ENCODE measurements at regions not wholly inside any gene's neighbourhood (a gene's known extent, or its start where the extent isn't known, plus 50 kb on each side); places are given as distances from the start of the nearest gene placed in this dataset.

GRCh38 chr12:97005174-97005573, 98.1 kb downstream of the NEDD1 start:
- no peak for TF ChIP-seq SUZ12 (IDR thresholded peaks at IDR 0.05; ENCODE audit: extremely low read depth, insufficient read depth, insufficient read length)
- no peak for TF ChIP-seq YY1 (IDR thresholded peaks at IDR 0.05; ENCODE audit: insufficient read depth, insufficient read length)
- TF ChIP-seq ZNF274 (IDR thresholded peaks at IDR 0.05; ENCODE audit: low read depth, low read length) = no peak
- Histone ChIP-seq H3K9ac (ENCODE audit: insufficient read length, low read depth) (no peak overlapping the region), H3K36me3 (ENCODE audit: insufficient read depth, insufficient read length, low read length) (no peaks in the 10 kb centered on the region), H3K4me1 (ENCODE audit: insufficient read depth, insufficient read length) (no peaks in the 10 kb centered on the region), H3K27me3 (ENCODE audit: insufficient read depth, insufficient read length) (no peaks in the 10 kb centered on the region), H3K9me3 (ENCODE audit: insufficient read depth, low read length) (no peaks in the 10 kb centered on the region), H3K4me3 (ENCODE audit: insufficient read length, low read depth) (no peak overlapping the region)
- DNase-seq (ENCODE audit: low read depth, low spot score) = no peak

- H3K4me3 ChIP-seq (ENCODE audit: insufficient read length, low read depth) = no peak overlapping the region
- TF ChIP-seq ZNF274 (IDR thresholded peaks at IDR 0.05; ENCODE audit: low read depth, low read length) = no peak
- no peak for TF ChIP-seq SUZ12 (IDR thresholded peaks at IDR 0.05; ENCODE audit: extremely low read depth, insufficient read depth, insufficient read length)
- TF ChIP-seq YY1 (IDR thresholded peaks at IDR 0.05; ENCODE audit: insufficient read depth, insufficient read length) = no peak
- DNase-seq (ENCODE audit: low read depth, low spot score) = no peak
Observed at GRCh38 chr12:97005646-97006045, 98.6 kb downstream of the NEDD1 start.

DNA sequence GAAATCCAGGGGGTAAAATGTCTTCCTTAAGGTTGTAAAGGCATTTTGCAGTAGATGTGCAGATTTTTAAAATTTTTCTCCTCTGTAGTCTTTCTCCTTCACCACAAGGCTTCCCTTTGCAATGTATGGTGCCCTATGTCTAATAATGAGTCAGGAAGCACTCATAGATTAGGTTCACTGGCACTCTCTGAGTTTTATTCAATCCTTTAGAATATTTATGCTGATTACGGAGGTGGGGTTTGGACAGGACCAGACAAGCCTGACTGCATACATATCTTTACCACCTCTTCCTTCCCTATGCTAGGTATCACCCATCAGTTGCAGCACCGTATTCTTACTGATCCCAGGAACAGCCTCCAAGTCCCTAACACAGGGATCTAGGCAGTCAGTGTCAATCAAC, 99.5 kb downstream of the NEDD1 start:
- TF ChIP-seq ZNF274 (IDR thresholded peaks at IDR 0.05; ENCODE audit: low read depth, low read length) = no peak
- TF ChIP-seq YY1 (IDR thresholded peaks at IDR 0.05; ENCODE audit: insufficient read depth, insufficient read length) = no peak
- TF ChIP-seq SUZ12 (IDR thresholded peaks at IDR 0.05; ENCODE audit: extremely low read depth, insufficient read depth, insufficient read length) = no peak
- Histone ChIP-seq H3K27me3 (ENCODE audit: insufficient read depth, insufficient read length) (no peaks in the 10 kb centered on the region), H3K9me3 (ENCODE audit: insufficient read depth, low read length) (no peaks in the 10 kb centered on the region), H3K36me3 (ENCODE audit: insufficient read depth, insufficient read length, low read length) (no peaks in the 10 kb centered on the region), H3K9ac (ENCODE audit: insufficient read length, low read depth) (no peak overlapping the region), H3K4me3 (ENCODE audit: insufficient read length, low read depth) (no peak overlapping the region), H3K4me1 (ENCODE audit: insufficient read depth, insufficient read length) (no peaks in the 10 kb centered on the region)
- no peak for DNase-seq (ENCODE audit: low read depth, low spot score)

More at GRCh38 chr12:97005646-97006045, 98.6 kb downstream of the NEDD1 start:
- Histone ChIP-seq H3K9me3 (ENCODE audit: insufficient read depth, low read length) (no peaks in the 10 kb centered on the region), H3K27me3 (ENCODE audit: insufficient read depth, insufficient read length) (no peaks in the 10 kb centered on the region), H3K9ac (ENCODE audit: insufficient read length, low read depth) (no peak overlapping the region), H3K4me1 (ENCODE audit: insufficient read depth, insufficient read length) (no peaks in the 10 kb centered on the region), H3K36me3 (ENCODE audit: insufficient read depth, insufficient read length, low read length) (no peaks in the 10 kb centered on the region)

GRCh38 chr12:97016163-97016562, 109.1 kb downstream of the NEDD1 start:
- H3K4me1 ChIP-seq (ENCODE audit: insufficient read depth, insufficient read length) = no peaks in the 10 kb centered on the region
- no peak overlapping the region for H3K4me3 ChIP-seq (ENCODE audit: insufficient read length, low read depth)
- TF ChIP-seq SUZ12 (IDR thresholded peaks at IDR 0.05; ENCODE audit: extremely low read depth, insufficient read depth, insufficient read length) (no peak), YY1 (IDR thresholded peaks at IDR 0.05; ENCODE audit: insufficient read depth, insufficient read length) (no peak), ZNF274 (IDR thresholded peaks at IDR 0.05; ENCODE audit: low read depth, low read length) (no peak)
- no peaks in the 10 kb centered on the region for H3K36me3 ChIP-seq (ENCODE audit: insufficient read depth, insufficient read length, low read length)
- no peaks in the 10 kb centered on the region for H3K27me3 ChIP-seq (ENCODE audit: insufficient read depth, insufficient read length)
- no peak for DNase-seq (ENCODE audit: low read depth, low spot score)
- H3K9me3 ChIP-seq (ENCODE audit: insufficient read depth, low read length) = peaks cover 6% of the 10 kb centered on the region; the same call in 1 of the 2 replicates
- no peak overlapping the region for H3K9ac ChIP-seq (ENCODE audit: insufficient read length, low read depth)

DNA sequence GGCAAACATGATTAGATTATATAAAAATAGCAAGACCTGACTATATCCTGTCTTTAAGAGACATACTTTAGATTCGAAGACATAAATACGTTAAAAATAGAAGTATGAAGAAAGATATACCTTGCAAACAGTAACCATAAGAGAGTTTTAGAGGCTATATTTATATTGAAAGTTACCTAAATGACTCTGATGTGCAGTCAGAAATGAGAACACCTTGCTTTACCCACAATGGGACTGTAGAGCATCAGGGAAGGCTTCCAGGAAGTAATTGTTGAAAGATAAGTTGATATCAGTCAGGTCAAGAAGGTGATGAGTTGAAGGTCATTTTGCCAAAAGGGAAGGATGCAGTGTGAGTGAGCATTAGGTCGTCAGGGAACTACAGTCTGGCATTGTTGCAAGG, 110.2 kb downstream of the NEDD1 start:
- H3K4me1 ChIP-seq (ENCODE audit: insufficient read depth, insufficient read length) = no peaks in the 10 kb centered on the region
- no peak overlapping the region for H3K9ac ChIP-seq (ENCODE audit: insufficient read length, low read depth)
- DNase-seq (ENCODE audit: low read depth, low spot score) = no peak
- TF ChIP-seq SUZ12 (IDR thresholded peaks at IDR 0.05; ENCODE audit: extremely low read depth, insufficient read depth, insufficient read length) = no peak
- TF ChIP-seq ZNF274 (IDR thresholded peaks at IDR 0.05; ENCODE audit: low read depth, low read length) = no peak
- H3K9me3 ChIP-seq (ENCODE audit: insufficient read depth, low read length) = peaks cover 6% of the 10 kb centered on the region; the same call in 1 of the 2 replicates
- H3K27me3 ChIP-seq (ENCODE audit: insufficient read depth, insufficient read length) = no peaks in the 10 kb centered on the region
- H3K4me3 ChIP-seq (ENCODE audit: insufficient read length, low read depth) = no peak overlapping the region
- H3K36me3 ChIP-seq (ENCODE audit: insufficient read depth, insufficient read length, low read length) = no peaks in the 10 kb centered on the region

DNA sequence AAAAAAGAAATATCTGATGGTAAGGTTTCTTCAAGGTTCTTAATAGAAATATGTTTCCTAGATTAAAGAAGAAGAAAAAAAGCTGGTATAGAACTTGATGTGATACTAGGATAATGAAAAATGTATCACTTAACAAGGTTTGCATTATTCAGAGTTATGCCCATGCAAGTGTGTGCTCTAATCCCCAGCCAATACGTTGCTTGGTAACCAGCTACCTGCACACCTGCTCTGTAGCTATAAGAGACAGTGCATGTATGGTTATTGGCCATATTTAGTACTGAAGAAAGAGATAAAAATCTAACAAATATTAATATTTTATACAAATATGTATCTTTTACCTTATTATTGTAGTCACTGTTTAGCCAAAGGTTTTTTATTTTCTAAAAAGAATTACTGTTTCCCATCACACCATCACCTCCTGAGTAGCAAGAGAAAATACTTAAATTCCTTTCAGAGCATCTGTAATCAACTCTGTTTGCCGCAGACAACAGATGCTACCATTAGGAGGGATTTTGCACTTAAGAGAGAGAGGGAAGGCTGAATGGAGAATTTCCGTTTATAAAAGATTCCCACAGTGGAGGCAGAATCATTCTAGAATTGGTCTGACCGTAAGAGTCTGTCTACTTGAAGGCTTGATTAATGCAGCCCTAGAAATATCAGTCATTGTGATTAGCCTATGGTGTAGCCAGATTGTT, 115.6 kb downstream of the NEDD1 start:
- Histone ChIP-seq H3K36me3 (ENCODE audit: insufficient read depth, insufficient read length, low read length) (no peaks in the 10 kb centered on the region), H3K4me3 (ENCODE audit: insufficient read length, low read depth) (no peak overlapping the region), H3K27me3 (ENCODE audit: insufficient read depth, insufficient read length) (no peaks in the 10 kb centered on the region), H3K4me1 (ENCODE audit: insufficient read depth, insufficient read length) (no peaks in the 10 kb centered on the region), H3K9ac (ENCODE audit: insufficient read length, low read depth) (no peak overlapping the region), H3K9me3 (ENCODE audit: insufficient read depth, low read length) (no peaks in the 10 kb centered on the region)
- DNase-seq (ENCODE audit: low read depth, low spot score) = no peak
- no peak for TF ChIP-seq SUZ12 (IDR thresholded peaks at IDR 0.05; ENCODE audit: extremely low read depth, insufficient read depth, insufficient read length)
- TF ChIP-seq YY1 (IDR thresholded peaks at IDR 0.05; ENCODE audit: insufficient read depth, insufficient read length) = no peak
- no peak for TF ChIP-seq ZNF274 (IDR thresholded peaks at IDR 0.05; ENCODE audit: low read depth, low read length)

DNA sequence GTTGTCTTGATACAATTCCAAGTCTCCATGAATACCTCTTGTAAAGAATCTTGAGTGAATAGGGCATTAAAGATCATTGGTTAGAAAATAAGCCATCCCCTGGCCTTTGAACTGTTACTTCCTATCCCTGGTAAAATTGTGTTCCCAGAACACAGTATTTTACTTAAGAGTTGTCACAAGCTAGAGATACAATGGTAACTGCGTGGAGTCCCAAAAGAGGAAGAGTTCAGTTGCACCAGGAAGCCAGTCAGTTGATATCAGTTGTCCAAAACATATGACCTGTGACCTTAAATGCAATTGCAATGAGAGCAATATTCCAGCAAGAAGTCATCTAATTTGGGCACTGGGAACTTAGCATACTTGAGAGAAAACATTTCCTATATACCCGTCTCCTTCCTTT, 117.3 kb downstream of the NEDD1 start:
- no peak for DNase-seq (ENCODE audit: low read depth, low spot score)
- no peak for TF ChIP-seq YY1 (IDR thresholded peaks at IDR 0.05; ENCODE audit: insufficient read depth, insufficient read length)
- Histone ChIP-seq H3K9ac (ENCODE audit: insufficient read length, low read depth) (no peak overlapping the region), H3K4me1 (ENCODE audit: insufficient read depth, insufficient read length) (no peaks in the 10 kb centered on the region), H3K4me3 (ENCODE audit: insufficient read length, low read depth) (no peak overlapping the region), H3K36me3 (ENCODE audit: insufficient read depth, insufficient read length, low read length) (no peaks in the 10 kb centered on the region), H3K9me3 (ENCODE audit: insufficient read depth, low read length) (0 out of 2 replicates have a peak, but pooled peaks cover 6% of the 10 kb centered on the region), H3K27me3 (ENCODE audit: insufficient read depth, insufficient read length) (no peaks in the 10 kb centered on the region)
